Mesodermal cell (in vitro differentiated cells): ENCODE measurements at regions not wholly inside any gene's neighbourhood (a gene's known extent, or its start where the extent isn't known, plus 50 kb on each side); places are given as distances from the start of the nearest gene placed in this dataset.

Experiments used
- H3K27ac ChIP-seq: 2 replicates; pipeline ENCODE4 v1.7.0; 2013; ENCODE audit warnings: mild to moderate bottlenecking, low read depth, low read length, moderate library complexity; ENCODE audit not compliant: severe bottlenecking
- H3K36me3 ChIP-seq: 2 replicates; pipeline ENCODE4 v1.7.1; 2013; ENCODE audit warnings: mild to moderate bottlenecking, low read length, moderate library complexity; ENCODE audit not compliant: control insufficient read depth, insufficient read depth
- H3K4me1 ChIP-seq: one replicate; pipeline ENCODE4 v1.7.1; 2013; ENCODE audit warnings: mild to moderate bottlenecking, low read length; ENCODE audit not compliant: insufficient read depth, control insufficient read depth, poor library complexity, severe bottlenecking
- H3K4me3 ChIP-seq: 2 replicates; pipeline ENCODE4 v1.7.0; 2013; ENCODE audit warnings: low read length, control low read depth, mild to moderate bottlenecking; ENCODE audit not compliant: insufficient read depth, poor library complexity, severe bottlenecking; ENCODE audit errors: extremely low read depth
- H3K9me3 ChIP-seq: 2 replicates; pipeline ENCODE4 v1.7.1; 2013; ENCODE audit warnings: mild to moderate bottlenecking, low read length, moderate library complexity; ENCODE audit not compliant: control insufficient read depth
- WGBS, 2 experiments: methylation state at CpG; one replicate each; pipeline ENCODE4 v1.1.5; 2013; ENCODE audit warnings: missing lambda C conversion rate in 2 of 2; ENCODE audit not compliant: insufficient coverage in 2 of 2; 5-methylcytosine and 5-hydroxymethylcytosine counted together

- H3K4me1 ChIP-seq = no peaks in the 10 kb centered on the region
- no peak overlapping the region for H3K4me3 ChIP-seq
- no peaks in the 10 kb centered on the region for H3K9me3 ChIP-seq
- no peak overlapping the region for H3K27ac ChIP-seq
- H3K36me3 ChIP-seq = no peaks in the 10 kb centered on the region
- 93 to 100% methylated on average over 3 to 4 of the region's 7 CpGs for WGBS, 2 experiments
These were observed 134.8 kb upstream of the IGF1R start for GRCh38 chr15:98513428-98513986.

DNA sequence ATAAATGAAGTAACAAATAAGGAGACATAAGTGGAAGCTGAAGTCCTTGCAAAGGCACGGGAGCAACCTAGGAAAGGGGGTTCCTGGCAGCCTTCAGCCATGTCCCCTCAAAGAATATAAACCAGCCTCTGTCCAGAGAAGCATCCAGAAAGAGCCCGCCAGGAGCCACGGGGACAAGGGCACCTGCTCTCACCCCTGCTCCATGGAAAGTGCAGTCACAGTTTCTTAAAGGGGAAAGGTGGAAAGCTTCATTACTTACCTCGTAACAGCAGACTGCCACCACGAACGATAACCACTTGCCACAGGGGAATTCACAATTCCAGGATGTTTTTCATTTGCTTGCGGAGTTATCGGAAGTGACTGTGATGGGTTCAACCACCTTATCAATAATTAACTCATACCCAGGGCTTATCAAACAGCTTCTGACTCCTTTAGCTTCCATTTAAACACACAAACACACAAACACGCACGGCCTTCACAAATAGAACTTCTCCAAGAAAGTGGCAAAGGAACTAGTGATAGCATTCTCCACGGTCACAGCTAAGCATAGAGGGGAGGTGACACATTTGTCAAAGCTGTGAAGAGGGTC lies 134.2 kb upstream of the IGF1R start:
- 86 to 87% methylated on average over 7 of the region's 11 CpGs for WGBS, 2 experiments
- Histone ChIP-seq H3K9me3 (no peaks in the 10 kb centered on the region), H3K36me3 (no peaks in the 10 kb centered on the region), H3K4me1 (no peaks in the 10 kb centered on the region), H3K27ac (no peak overlapping the region), H3K4me3 (no peak overlapping the region)

DNA sequence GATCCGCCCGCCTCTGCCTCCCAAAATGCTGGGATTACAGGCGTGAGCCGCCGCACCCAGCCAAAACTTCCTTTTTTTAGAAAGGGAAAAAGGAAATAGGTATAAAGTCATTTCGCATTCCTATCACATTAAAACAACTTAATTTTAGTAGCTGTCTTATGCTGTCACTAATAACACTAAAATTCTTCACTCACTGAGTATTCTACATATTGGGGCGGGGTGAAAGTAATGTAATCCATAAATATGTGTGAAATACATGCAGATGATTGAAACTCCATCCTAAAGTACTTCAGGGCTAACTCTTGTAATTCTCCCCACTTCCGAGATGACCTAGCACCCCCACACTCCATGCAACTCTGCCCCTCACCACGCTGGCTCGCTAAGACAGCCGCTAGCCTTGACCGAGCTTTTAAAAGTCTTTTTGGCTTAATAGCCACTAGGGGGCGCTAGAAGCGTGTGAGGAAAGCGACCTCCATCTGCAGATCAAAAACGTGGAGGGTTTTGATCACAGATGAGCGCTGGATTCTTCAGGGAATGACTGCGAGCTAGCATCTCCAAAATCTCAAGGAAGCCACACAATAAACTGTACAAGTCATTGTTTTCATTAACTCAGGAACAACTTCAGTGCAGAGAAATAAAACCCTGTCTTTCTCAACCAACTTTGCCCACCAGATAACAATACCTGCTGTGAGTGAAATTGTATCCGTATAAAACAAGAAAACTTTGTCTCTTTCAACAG lies 129.3 kb upstream of the IGF1R start:
- Histone ChIP-seq H3K27ac (no peak overlapping the region), H3K9me3 (no peaks in the 10 kb centered on the region), H3K4me3 (no peak overlapping the region), H3K4me1 (no peaks in the 10 kb centered on the region), H3K36me3 (no peaks in the 10 kb centered on the region)
- 1 to 40% methylated on average over 5 to 11 of the region's 19 CpGs for WGBS, 2 experiments

- Histone ChIP-seq H3K4me1 (no peaks in the 10 kb centered on the region), H3K36me3 (no peaks in the 10 kb centered on the region), H3K27ac (no peak overlapping the region), H3K9me3 (no peaks in the 10 kb centered on the region), H3K4me3 (no peak overlapping the region)
- WGBS, 2 experiments = 89 to 93% methylated on average over 9 of the region's 10 CpGs
These were observed 128.4 kb upstream of the IGF1R start for GRCh38 chr15:98519767-98520550.

DNA sequence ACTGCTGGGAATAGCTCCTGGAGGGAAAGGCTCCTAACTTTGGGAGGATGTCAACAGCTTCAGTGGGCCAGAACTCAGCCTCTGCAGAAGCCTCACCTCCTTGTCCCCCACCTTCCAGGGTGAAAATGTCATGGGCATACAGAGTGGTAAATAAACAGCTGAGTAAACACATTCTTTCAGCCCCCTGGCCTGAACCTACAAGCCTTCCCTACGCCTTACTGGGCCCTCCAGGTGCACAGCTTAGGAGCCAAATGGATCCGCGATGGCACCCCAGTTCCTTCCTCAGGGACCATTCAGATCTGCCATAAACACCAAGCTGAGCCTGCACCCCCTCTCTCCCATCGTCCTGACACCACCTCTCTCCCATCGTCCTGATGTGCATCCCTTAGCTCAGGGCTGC lies 126.2 kb upstream of the IGF1R start:
- H3K9me3 ChIP-seq = no peaks in the 10 kb centered on the region
- H3K27ac ChIP-seq = no peak overlapping the region
- WGBS, 2 experiments = 78 to 79% methylated on average over 4 to 5 of the region's 5 CpGs
- H3K4me3 ChIP-seq = no peak overlapping the region
- no peaks in the 10 kb centered on the region for H3K4me1 ChIP-seq
- no peaks in the 10 kb centered on the region for H3K36me3 ChIP-seq

- no peaks in the 10 kb centered on the region for H3K4me1 ChIP-seq
- H3K27ac ChIP-seq = no peak overlapping the region
- 79 to 84% methylated on average over 10 to 11 of the region's 12 CpGs for WGBS, 2 experiments
- no peaks in the 10 kb centered on the region for H3K9me3 ChIP-seq
- H3K36me3 ChIP-seq = no peaks in the 10 kb centered on the region
- H3K4me3 ChIP-seq = no peak overlapping the region
These were observed 124.3 kb upstream of the IGF1R start for GRCh38 chr15:98523912-98524662.

GRCh38 chr15:98524838-98525660 lies 123.3 kb upstream of the IGF1R start:
- 70 to 91% methylated on average over 6 of the region's 10 CpGs for WGBS, 2 experiments
- Histone ChIP-seq H3K9me3 (no peaks in the 10 kb centered on the region), H3K36me3 (no peaks in the 10 kb centered on the region), H3K4me1 (no peaks in the 10 kb centered on the region), H3K4me3 (no peak overlapping the region), H3K27ac (no peak overlapping the region)

GRCh38 chr15:98525661-98526001 lies 122.7 kb upstream of the IGF1R start:
- no peaks in the 10 kb centered on the region for H3K4me1 ChIP-seq
- no peak overlapping the region for H3K27ac ChIP-seq
- no peaks in the 10 kb centered on the region for H3K9me3 ChIP-seq
- 94 to 95% methylated on average over 8 to 9 of the region's 13 CpGs for WGBS, 2 experiments
- no peak overlapping the region for H3K4me3 ChIP-seq
- H3K36me3 ChIP-seq = no peaks in the 10 kb centered on the region

DNA sequence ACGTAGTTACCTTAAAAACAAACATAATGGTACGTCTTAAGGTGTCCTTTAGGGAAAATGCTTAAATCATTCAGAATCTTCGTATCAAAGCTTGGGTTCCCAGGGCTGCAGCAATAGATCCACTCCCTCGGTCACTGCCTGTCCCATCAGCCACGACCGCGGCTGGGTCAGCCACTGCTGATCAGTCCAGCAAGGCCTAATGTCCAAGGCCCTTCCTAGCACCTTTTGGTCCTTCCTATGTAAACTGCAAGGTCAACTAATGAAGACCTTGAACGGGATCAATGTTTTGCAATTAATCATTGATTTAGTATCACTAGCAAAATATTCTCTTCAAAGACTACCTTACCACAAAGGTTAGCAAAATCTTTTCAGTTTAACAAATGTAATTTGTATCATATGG lies 122.2 kb upstream of the IGF1R start:
- WGBS, 2 experiments = 90 to 93% methylated on average over 7 to 8 of the region's 8 CpGs

More for the DNA sequence above, 122.2 kb upstream of the IGF1R start:
- H3K4me3 ChIP-seq = no peak overlapping the region
- H3K36me3 ChIP-seq = no peaks in the 10 kb centered on the region
- no peak overlapping the region for H3K27ac ChIP-seq
- H3K9me3 ChIP-seq = no peaks in the 10 kb centered on the region
- no peaks in the 10 kb centered on the region for H3K4me1 ChIP-seq
